Smooth muscle cell (in vitro differentiated cells): ENCODE measurements at regions not wholly inside any gene's neighbourhood (a gene's known extent, or its start where the extent isn't known, plus 50 kb on each side); places are given as distances from the start of the nearest gene placed in this dataset.

ENCODE experiments used
- DNase-seq: peaks from one replicate; lab custom pipeline; 2025; ENCODE audit not compliant: unreplicated experiment; lab: John Stamatoyannopoulos, UW
- H2AFZ ChIP-seq: fragments of 200-600 bp; sonication (generic); 2 replicates; pipeline ENCODE4 v1.6.0; 2016; ENCODE audit warnings: antibody characterized with exemption, low read depth, mild to moderate bottlenecking
- H3F3A ChIP-seq: fragments of 200-600 bp; sonication (generic); 2 replicates; pipeline ENCODE4 v1.6.0; 2017; ENCODE audit warnings: antibody characterized with exemption, low read depth
- H3K27ac ChIP-seq: fragments of 200-600 bp; sonication (generic); 2 replicates; pipeline ENCODE4 v1.5.1; 2016; ENCODE audit warnings: low read depth, mild to moderate bottlenecking
- H3K27me3 ChIP-seq: fragments of 200-600 bp; sonication (generic); 2 replicates; pipeline ENCODE4 v1.6.1; 2016; ENCODE audit warnings: low read depth, mild to moderate bottlenecking
- H3K36me3 ChIP-seq: fragments of 200-600 bp; sonication (generic); 2 replicates; pipeline ENCODE4 v1.5.1; 2016; ENCODE audit warnings: low read depth
- H3K4me1 ChIP-seq: fragments of 200-600 bp; sonication (generic); 2 replicates; pipeline ENCODE4 v1.5.1; 2016; ENCODE audit warnings: low read depth
- H3K4me2 ChIP-seq: fragments of 200-600 bp; sonication (generic); 2 replicates; pipeline ENCODE4 v1.6.0; 2016; ENCODE audit warnings: mild to moderate bottlenecking
- H3K4me3 ChIP-seq: fragments of 200-600 bp; sonication (generic); 2 replicates; pipeline ENCODE4 v1.5.1; 2016; ENCODE audit warnings: mild to moderate bottlenecking
- H3K79me2 ChIP-seq: fragments of 200-600 bp; sonication (generic); 2 replicates; pipeline ENCODE4 v1.6.0; 2016; ENCODE audit warnings: low read depth, mild to moderate bottlenecking
- H3K9ac ChIP-seq: fragments of 200-600 bp; sonication (generic); 2 replicates; pipeline ENCODE4 v1.6.0; 2016; ENCODE audit warnings: low read depth
- H3K9me3 ChIP-seq: fragments of 200-600 bp; sonication (generic); replicated peaks from 2 replicates; pipeline ENCODE4 v1.5.1; 2016; ENCODE audit warnings: low read depth
- H4K20me1 ChIP-seq: fragments of 200-600 bp; sonication (generic); 2 replicates; pipeline ENCODE4 v1.6.0; 2016; ENCODE audit warnings: low read depth
- CTCF ChIP-seq: fragments of 200-600 bp; sonication (generic); IDR thresholded peaks from 2 replicates; pipeline ENCODE4 v1.5.1; 2017; ENCODE audit warnings: borderline replicate concordance, mild to moderate bottlenecking, antibody characterized with exemption; ENCODE audit not compliant: insufficient read depth, poor library complexity, severe bottlenecking
- WGBS: methylation state at CpG from one replicate; pipeline ENCODE4 v1.1.7; 2016; ENCODE audit warnings: low lambda C conversion rate; 5-methylcytosine and 5-hydroxymethylcytosine counted together

GRCh38 chr4:31083456-31083855 is 363.3 kb downstream of the PCDH7 start:
- Histone ChIP-seq H3K4me1 (peaks cover 13% of the 10 kb centered on the region), H3K9ac (no peak overlapping the region), H3K9me3 (no peaks in the 10 kb centered on the region), H3K27ac (peak overlapping the region; percentile 9), H3K4me2 (peak overlapping the region; percentile 56), H3K4me3 (no peak overlapping the region), H3K27me3 (no peaks in the 10 kb centered on the region), H3F3A (peaks cover 4% of the 10 kb centered on the region), H3K79me2 (no peaks in the 10 kb centered on the region), H4K20me1 (no peaks in the 10 kb centered on the region), H3K36me3 (no peaks in the 10 kb centered on the region), H2AFZ (no peak overlapping the region)
- no peak for TF ChIP-seq CTCF
- no peak for DNase-seq
- WGBS = 3% methylated on average over 3 of the region's 3 CpGs

GRCh38 chr4:31084806-31085416 is 364.7 kb downstream of the PCDH7 start:
- WGBS = 41% methylated on average over 9 of the region's 9 CpGs
- TF ChIP-seq CTCF = no peak
- DNase-seq = no peak

GRCh38 chr4:31085689-31086088 is 365.5 kb downstream of the PCDH7 start:
- H3F3A ChIP-seq = peaks cover 4% of the 10 kb centered on the region
- peak overlapping the region; percentile 73 for H3K4me2 ChIP-seq
- no peaks in the 10 kb centered on the region for H3K27me3 ChIP-seq
- peaks cover 13% of the 10 kb centered on the region for H3K4me1 ChIP-seq
- no peaks in the 10 kb centered on the region for H4K20me1 ChIP-seq
- no peak overlapping the region for H2AFZ ChIP-seq
- H3K9me3 ChIP-seq = no peaks in the 10 kb centered on the region
- no peak overlapping the region for H3K4me3 ChIP-seq
- peak overlapping the region; percentile 75 for H3K27ac ChIP-seq
- DNase-seq = no peak
- H3K79me2 ChIP-seq = no peaks in the 10 kb centered on the region
- H3K36me3 ChIP-seq = no peaks in the 10 kb centered on the region
- no peak for TF ChIP-seq CTCF
- H3K9ac ChIP-seq = peak overlapping the region; percentile 48

More at GRCh38 chr4:31084806-31085416, 364.7 kb downstream of the PCDH7 start:
- no peaks in the 10 kb centered on the region for H3K36me3 ChIP-seq
- no peaks in the 10 kb centered on the region for H4K20me1 ChIP-seq
- no peaks in the 10 kb centered on the region for H3K9me3 ChIP-seq
- no peak overlapping the region for H2AFZ ChIP-seq
- no peaks in the 10 kb centered on the region for H3K79me2 ChIP-seq
- peak overlapping the region; percentile 48 for H3K9ac ChIP-seq
- H3K27ac ChIP-seq = peak overlapping the region; percentile 75
- H3K4me1 ChIP-seq = peaks cover 13% of the 10 kb centered on the region
- H3K4me2 ChIP-seq = peak overlapping the region; percentile 73
- no peaks in the 10 kb centered on the region for H3K27me3 ChIP-seq
- no peak overlapping the region for H3K4me3 ChIP-seq
- peaks cover 4% of the 10 kb centered on the region for H3F3A ChIP-seq

- Histone ChIP-seq H3K4me1 (peaks cover 13% of the 10 kb centered on the region), H3K79me2 (no peaks in the 10 kb centered on the region)
Measured at GRCh38 chr4:31086756-31087330, 366.7 kb downstream of the PCDH7 start.

More at GRCh38 chr4:31086756-31087330, 366.7 kb downstream of the PCDH7 start:
- Histone ChIP-seq H4K20me1 (no peaks in the 10 kb centered on the region), H3F3A (peaks cover 4% of the 10 kb centered on the region), H3K9ac (no peak overlapping the region), H3K4me2 (no peak overlapping the region), H3K27me3 (no peaks in the 10 kb centered on the region), H3K9me3 (no peaks in the 10 kb centered on the region), H3K4me3 (no peak overlapping the region), H3K27ac (no peak overlapping the region), H2AFZ (no peak overlapping the region), H3K36me3 (no peaks in the 10 kb centered on the region)
- no peak for TF ChIP-seq CTCF
- WGBS = 88% methylated on average over 3 of the region's 3 CpGs
- no peak for DNase-seq
